AG09309 (cell line): ENCODE measurements at regions not wholly inside any gene's neighbourhood (a gene's known extent, or its start where the extent isn't known, plus 50 kb on each side); places are given as distances from the start of the nearest gene placed in this dataset.

Experiments used
- DNase-seq: peaks from one replicate; pipeline ENCODE4 v3.0.0-alpha.2; 2010; ENCODE audit warnings: low read depth
- H3K4me3 ChIP-seq: 2 replicates; pipeline ENCODE4 v1.5.1; 2011; ENCODE audit warnings: mild to moderate bottlenecking, low read depth, low read length, moderate library complexity; ENCODE audit not compliant: control insufficient read depth
- CTCF ChIP-seq: IDR thresholded peaks from 2 replicates; pipeline ENCODE4 v1.5.1; 2011; ENCODE audit warnings: mild to moderate bottlenecking, low read depth, low read length, inconsistent platforms; ENCODE audit not compliant: insufficient read depth, control insufficient read depth; ENCODE audit errors: missing control alignments

DNA sequence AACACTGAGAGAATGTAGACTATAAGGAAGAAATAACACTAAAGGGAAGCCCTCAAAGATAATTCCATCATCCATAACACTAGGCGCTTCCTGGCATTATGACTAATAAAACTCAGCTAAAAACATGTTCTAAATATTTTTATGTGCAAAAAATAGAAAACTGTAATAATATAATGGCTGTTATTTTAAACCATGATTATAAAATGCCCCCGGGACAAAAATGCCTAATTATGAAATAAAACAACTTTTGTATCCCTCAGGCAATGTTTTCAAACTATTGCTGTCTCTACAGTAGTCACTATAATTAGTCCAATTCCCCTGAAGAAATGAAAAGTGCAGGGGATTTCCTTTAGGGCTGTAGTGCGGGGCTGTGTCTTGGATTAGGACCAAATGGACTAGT is 242.4 kb downstream of the RNF144B start:
- no peak for DNase-seq
- no peak for TF ChIP-seq CTCF
- no peak overlapping the region for H3K4me3 ChIP-seq

GRCh38 chr6:18632670-18633410 is 245.7 kb downstream of the RNF144B start:
- DNase-seq = no peak
- no peak overlapping the region for H3K4me3 ChIP-seq
- no peak for TF ChIP-seq CTCF

- DNase-seq = no peak
- H3K4me3 ChIP-seq = no peak overlapping the region
- no peak for TF ChIP-seq CTCF
Measured at GRCh38 chr6:18634912-18635311, 247.8 kb downstream of the RNF144B start.

DNA sequence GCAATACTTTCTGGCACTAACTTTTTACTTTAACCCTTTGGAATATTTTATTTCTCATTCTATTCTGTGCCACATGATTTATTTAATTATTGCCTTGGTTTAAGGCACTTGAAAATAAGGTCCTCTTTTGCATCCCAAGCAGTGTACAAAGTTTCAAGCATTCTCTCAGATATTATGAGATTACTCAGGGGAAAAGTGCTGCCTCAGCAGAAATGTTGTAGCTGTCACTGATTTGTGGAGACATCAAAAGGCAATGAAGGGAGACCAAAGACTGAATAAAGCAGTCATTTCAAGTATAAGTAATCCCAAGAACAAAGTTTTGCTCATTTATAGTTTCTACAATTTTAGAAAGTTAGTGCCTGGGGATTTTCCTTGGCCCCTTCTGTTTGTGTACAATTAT is 253.0 kb downstream of the RNF144B start:
- no peak overlapping the region for H3K4me3 ChIP-seq
- TF ChIP-seq CTCF = no peak
- DNase-seq = no peak

GRCh38 chr6:18640754-18641153 is 253.6 kb downstream of the RNF144B start:
- H3K4me3 ChIP-seq = no peak overlapping the region
- TF ChIP-seq CTCF = no peak
- DNase-seq = no peak

- no peak overlapping the region for H3K4me3 ChIP-seq
- no peak for DNase-seq
- no peak for TF ChIP-seq CTCF
Measured at GRCh38 chr6:18654821-18655220, 267.7 kb downstream of the RNF144B start.
